AG09309 (cell line): ENCODE measurements at regions not wholly inside any gene's neighbourhood (a gene's known extent, or its start where the extent isn't known, plus 50 kb on each side); places are given as distances from the start of the nearest gene placed in this dataset.
"Not testable (repeated sequence)": the region's sequence is repeated elsewhere in the genome, so short reads cannot be mapped to it uniquely, and the experiment has no call there.

ENCODE experiments used
- DNase-seq: peaks from one replicate; pipeline ENCODE4 v3.0.0-alpha.2; 2010; ENCODE audit warnings: low read depth
- H3K4me3 ChIP-seq: 2 replicates; pipeline ENCODE4 v1.5.1; 2011; ENCODE audit warnings: mild to moderate bottlenecking, low read depth, low read length, moderate library complexity; ENCODE audit not compliant: control insufficient read depth
- CTCF ChIP-seq: IDR thresholded peaks from 2 replicates; pipeline ENCODE4 v1.5.1; 2011; ENCODE audit warnings: mild to moderate bottlenecking, low read depth, low read length, inconsistent platforms; ENCODE audit not compliant: insufficient read depth, control insufficient read depth; ENCODE audit errors: missing control alignments

DNA sequence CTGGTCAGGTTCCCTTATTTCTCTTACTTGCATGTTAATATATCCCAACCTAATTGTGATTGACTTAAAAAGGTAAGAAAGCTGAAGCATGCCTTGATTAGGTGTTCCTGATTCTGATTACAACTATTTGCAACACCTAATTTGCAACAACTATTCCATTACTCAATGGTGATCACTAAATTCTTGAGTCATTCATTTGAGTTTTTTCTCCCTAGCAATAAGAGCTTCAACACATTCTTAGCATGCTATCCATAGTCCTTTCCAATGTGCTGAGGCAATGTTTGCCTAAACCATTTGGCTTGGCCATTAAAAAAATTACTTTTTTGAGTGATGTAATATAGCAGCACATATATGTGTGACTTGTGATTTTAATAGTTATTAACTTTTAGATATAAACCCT, 851.4 kb downstream of the TRAM1L1 start:
- TF ChIP-seq CTCF = no peak
- H3K4me3 ChIP-seq = no peak overlapping the region
- no peak for DNase-seq

GRCh38 chr4:116231999-116232398, 853.4 kb downstream of the TRAM1L1 start:
- DNase-seq, H3K4me3 ChIP-seq: not testable (repeated sequence)

DNA sequence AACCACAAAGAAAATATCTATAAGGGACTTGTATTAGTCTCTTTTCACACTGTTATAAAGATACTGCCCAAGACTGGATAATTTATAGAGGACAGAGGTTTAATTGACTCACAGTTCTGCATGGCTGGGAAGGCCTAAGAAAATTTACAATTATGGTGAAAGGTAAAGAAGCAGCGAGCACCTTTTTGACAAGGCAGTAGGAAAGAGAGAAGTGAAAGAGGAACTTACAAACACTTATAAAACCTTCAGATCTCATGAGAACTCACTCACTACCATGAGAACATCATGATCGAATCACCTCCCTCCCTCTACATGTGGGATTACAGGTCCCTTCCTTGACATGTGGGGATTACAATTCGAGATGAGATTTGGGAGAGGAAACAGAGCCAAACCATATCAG, 856.0 kb downstream of the TRAM1L1 start:
- no peak for DNase-seq
- TF ChIP-seq CTCF = no peak
- no peak overlapping the region for H3K4me3 ChIP-seq

- no peak for TF ChIP-seq CTCF
- no peak overlapping the region for H3K4me3 ChIP-seq
- no peak for DNase-seq
Measured at GRCh38 chr4:116223040-116223732, 862.2 kb downstream of the TRAM1L1 start.

DNA sequence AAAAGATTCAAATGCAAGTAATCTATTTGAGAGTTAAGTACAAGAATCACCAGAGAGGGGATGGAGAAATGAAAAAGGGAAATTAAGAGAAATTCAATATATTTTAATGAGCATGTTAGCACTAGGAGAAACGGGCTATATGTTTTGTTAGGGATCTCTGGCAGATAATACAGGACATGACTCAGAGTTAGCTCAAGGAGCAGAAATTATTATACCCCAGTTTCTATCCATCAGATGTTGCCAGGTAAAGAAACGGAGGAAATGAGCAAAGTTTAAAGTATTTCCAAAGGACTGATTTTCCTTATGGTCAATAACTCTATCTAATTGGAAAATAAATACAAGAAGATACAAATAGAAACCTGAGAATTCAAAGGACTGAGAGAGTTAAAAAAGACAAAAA, 867.6 kb downstream of the TRAM1L1 start:
- no peak overlapping the region for H3K4me3 ChIP-seq
- no peak for DNase-seq
- no peak for TF ChIP-seq CTCF

GRCh38 chr4:116215622-116216021, 869.8 kb downstream of the TRAM1L1 start:
- TF ChIP-seq CTCF = no peak
- no peak for DNase-seq
- no peak overlapping the region for H3K4me3 ChIP-seq

GRCh38 chr4:116202524-116202923, 882.9 kb downstream of the TRAM1L1 start:
- no peak for DNase-seq
- no peak for TF ChIP-seq CTCF
- H3K4me3 ChIP-seq = no peak overlapping the region
